Peyer's patch (tissue), 4 donors: ENCODE measurements at regions not wholly inside any gene's neighbourhood (a gene's known extent, or its start where the extent isn't known, plus 50 kb on each side); places are given as distances from the start of the nearest gene placed in this dataset.
"Not testable (repeated sequence)": the region's sequence is repeated elsewhere in the genome, so short reads cannot be mapped to it uniquely, and the experiment has no call there.

Experiments
- DNase-seq, 3 donors: peaks; one replicate each; pipeline ENCODE4 v3.0.0-alpha.2; 2017 to 2019
- H3K27ac ChIP-seq, 4 donors: fragments of 200-600 bp; sonication (generic); one replicate each; pipeline ENCODE4 v1.5.1; 2016 to 2019
- H3K27me3 ChIP-seq, 2 donors: fragments of 200-600 bp; sonication (generic); one replicate each; pipeline ENCODE4 v1.5.1; 2019
- H3K36me3 ChIP-seq, 3 donors: fragments of 200-600 bp; sonication (generic); one replicate each; pipeline ENCODE4 v1.5.1; 2016 to 2019
- H3K4me1 ChIP-seq, 4 donors: fragments of 200-600 bp; sonication (generic); one replicate each; pipeline ENCODE4 v1.5.1; 2016 to 2019
- H3K4me3 ChIP-seq, 4 donors: fragments of 200-600 bp; sonication (generic); 1 replicate in 3 of 4; 2 replicates in 1 of 4; pipeline ENCODE4 v1.5.1; 2016 to 2019; ENCODE audit warnings: mild to moderate bottlenecking in 1 of 4
- H3K9me3 ChIP-seq, 4 donors: fragments of 200-600 bp; sonication (generic); one replicate each; pipeline ENCODE4 v1.5.1; 2016 to 2019; ENCODE audit warnings: mild to moderate bottlenecking in 1 of 4
- CTCF ChIP-seq, 6 experiments: fragments of 450-650 bp in 4 of 6; fragments of 200-600 bp in 2 of 6; sonication (generic) in 1 of 6; IDR thresholded peaks; one replicate each; pipeline ENCODE4 v1.5.1; 2017 to 2019; ENCODE audit warnings: antibody characterized with exemption in 6 of 6, mild to moderate bottlenecking in 3 of 6, moderate library complexity in 1 of 6
- POLR2A ChIP-seq, 2 donors: fragments of 450-650 bp; IDR thresholded peaks; one replicate each; pipeline ENCODE4 v1.5.1; 2017; ENCODE audit warnings: antibody characterized with exemption in 2 of 2, mild to moderate bottlenecking in 2 of 2, moderate library complexity in 2 of 2

- DNase-seq: no peak
- Histone ChIP-seq H3K27me3 (no peaks in the 10 kb centered on the region), H3K9me3 (no peaks in the 10 kb centered on the region), H3K4me1 (no peaks in the 10 kb centered on the region), H3K27ac (no peak overlapping the region), H3K36me3 (no peaks in the 10 kb centered on the region), H3K4me3 (no peak overlapping the region)
- TF ChIP-seq CTCF (IDR thresholded peaks at IDR 0.05) (no peak), POLR2A (IDR thresholded peaks at IDR 0.05) (no peak)
Measured at GRCh38 chr2:4217737-4218136, 514.4 kb downstream of the DCDC2C start.

- no peaks in the 10 kb centered on the region for H3K36me3 ChIP-seq
- no peaks in the 10 kb centered on the region for H3K4me1 ChIP-seq
- no peaks in the 10 kb centered on the region for H3K9me3 ChIP-seq
- no peak overlapping the region for H3K27ac ChIP-seq
- TF ChIP-seq POLR2A (IDR thresholded peaks at IDR 0.05) (no peak), CTCF (IDR thresholded peaks at IDR 0.05) (no peak)
- H3K27me3 ChIP-seq: no peaks in the 10 kb centered on the region
- no peak for DNase-seq
- no peak overlapping the region for H3K4me3 ChIP-seq
Measured at GRCh38 chr2:4219101-4219500, 515.7 kb downstream of the DCDC2C start.

- no peaks in the 10 kb centered on the region for H3K36me3 ChIP-seq
- TF ChIP-seq CTCF (IDR thresholded peaks at IDR 0.05): no peak
Measured at GRCh38 chr2:4219571-4219970, 516.2 kb downstream of the DCDC2C start.

GRCh38 chr2:4221434-4221833, 518.1 kb downstream of the DCDC2C start:
- H3K9me3 ChIP-seq: no peaks in the 10 kb centered on the region
- no peak overlapping the region for H3K27ac ChIP-seq
- TF ChIP-seq POLR2A (IDR thresholded peaks at IDR 0.05) (no peak), CTCF (IDR thresholded peaks at IDR 0.05) (no peak)

More at GRCh38 chr2:4219571-4219970, 516.2 kb downstream of the DCDC2C start:
- Histone ChIP-seq H3K9me3 (no peaks in the 10 kb centered on the region), H3K4me3 (no peak overlapping the region), H3K27me3 (no peaks in the 10 kb centered on the region), H3K4me1 (no peaks in the 10 kb centered on the region), H3K27ac (no peak overlapping the region)
- DNase-seq: no peak

GRCh38 chr2:4221845-4222244, 518.5 kb downstream of the DCDC2C start:
- TF ChIP-seq POLR2A (IDR thresholded peaks at IDR 0.05) (no peak), CTCF (IDR thresholded peaks at IDR 0.05) (no peak)
- DNase-seq: no peak
- H3K27me3 ChIP-seq: no peaks in the 10 kb centered on the region

More at GRCh38 chr2:4221434-4221833, 518.1 kb downstream of the DCDC2C start:
- no peaks in the 10 kb centered on the region for H3K27me3 ChIP-seq
- H3K4me3 ChIP-seq: no peak overlapping the region
- H3K36me3 ChIP-seq: no peaks in the 10 kb centered on the region
- H3K4me1 ChIP-seq: no peaks in the 10 kb centered on the region
- DNase-seq: no peak

GRCh38 chr2:4244422-4244821, 541.0 kb downstream of the DCDC2C start:
- not testable (repeated sequence) for DNase-seq, H3K36me3 ChIP-seq, H3K9me3 ChIP-seq, H3K27ac ChIP-seq, H3K4me1 ChIP-seq, H3K4me3 ChIP-seq, H3K27me3 ChIP-seq

More at GRCh38 chr2:4221845-4222244, 518.5 kb downstream of the DCDC2C start:
- H3K4me1 ChIP-seq: no peaks in the 10 kb centered on the region
- no peak overlapping the region for H3K4me3 ChIP-seq
- no peaks in the 10 kb centered on the region for H3K36me3 ChIP-seq
- H3K27ac ChIP-seq: no peak overlapping the region
- no peaks in the 10 kb centered on the region for H3K9me3 ChIP-seq
